Activated CD8-positive, alpha-beta memory T cell treated with anti-CD3 and anti-CD28 coated beads, Interleukin-2, amount 50 U/mL, for 24 hours (primary cell): ENCODE measurements at regions not wholly inside any gene's neighbourhood (a gene's known extent, or its start where the extent isn't known, plus 50 kb on each side); places are given as distances from the start of the nearest gene placed in this dataset.

Experiments
- DNase-seq: peaks from one replicate; pipeline ENCODE4 v3.0.0-alpha.2; 2020; ENCODE audit errors: extremely low read depth

- no peak for DNase-seq
These were observed 65.5 kb upstream of the KLF3 start for GRCh38 chr4:38598489-38598888.

- no peak for DNase-seq
These were observed 63.4 kb upstream of the KLF3 start for GRCh38 chr4:38600575-38600974.

GRCh38 chr4:38601244-38601915 is 62.6 kb upstream of the KLF3 start:
- DNase-seq = no peak

- DNase-seq = no peak
These were observed 62.1 kb upstream of the KLF3 start for GRCh38 chr4:38601916-38602291.

GRCh38 chr4:38603652-38604051 is 60.3 kb upstream of the KLF3 start:
- no peak for DNase-seq

- DNase-seq = no peak
These were observed 58.7 kb upstream of the KLF3 start for GRCh38 chr4:38605181-38605752.

- no peak for DNase-seq
These were observed 58.0 kb upstream of the KLF3 start for GRCh38 chr4:38605753-38606586.

- DNase-seq = no peak
These were observed 57.5 kb upstream of the KLF3 start for GRCh38 chr4:38606587-38606905.

GRCh38 chr4:38609614-38610013 is 54.4 kb upstream of the KLF3 start:
- no peak for DNase-seq

- no peak for DNase-seq
These were observed 53.5 kb upstream of the KLF3 start for GRCh38 chr4:38610521-38610920.

GRCh38 chr4:38610966-38611431 is 53.0 kb upstream of the KLF3 start:
- DNase-seq = no peak

GRCh38 chr4:38611676-38612075 is 52.3 kb upstream of the KLF3 start:
- no peak for DNase-seq

GRCh38 chr4:38612646-38613414 is 51.2 kb upstream of the KLF3 start:
- no peak for DNase-seq
